HepG2 (cell line): ENCODE measurements at regions not wholly inside any gene's neighbourhood (a gene's known extent, or its start where the extent isn't known, plus 50 kb on each side); places are given as distances from the start of the nearest gene placed in this dataset.

Experiments used
- ATAC-seq: fragments of 200-7000 bp; cut with Tn5 transposase; 3 replicates; pipeline ENCODE4 v1.9.1; 2020; ENCODE audit warnings: mild to moderate bottlenecking, moderate library complexity
- BruUV-seq: library from RNA; stranded (reverse); fragments of 400-500 nt; replicated peaks from 2 replicates; lab custom pipeline; 2021; lab: Mats Ljungman, UMichigan
- CTCF ChIA-PET: fragments of 300-600 bp; formaldehyde crosslinking; extraction: SDS; loops from one replicate; lab custom pipeline; 2021; ENCODE audit warnings: low total read pairs, inconsistent platforms, low intra/inter-chr PET ratio; lab: Yijun Ruan, JAX
- POLR2A ChIA-PET: fragments of 350-600 bp; sonication (Branson Sonifier 250); formaldehyde crosslinking; loops from one replicate; lab custom pipeline; 2020; ENCODE audit warnings: antibody characterized with exemption, inconsistent platforms; lab: Yijun Ruan, JAX
- DNase-seq: peaks from one replicate; pipeline ENCODE4 v3.0.0-alpha.2; 2015; ENCODE audit warnings: low spot score
- FAIRE-seq: peaks from 3 replicates; lab custom pipeline; 2011; peaks lifted over from hg19 to GRCh38; lab: Jason Lieb, UNC
- H2AFZ ChIP-seq: one replicate; pipeline ENCODE4 v1.6.1; 2011; ENCODE audit warnings: low read length, inconsistent platforms
- H3K27ac ChIP-seq: fragments of 300-600 bp; 3 replicates; pipeline ENCODE4 v1.8.0; 2011; ENCODE audit warnings: mixed run types, mild to moderate bottlenecking, mixed read lengths, low read length, inconsistent platforms; ENCODE audit not compliant: insufficient read depth; ENCODE audit errors: extremely low read length
- H3K27me3 ChIP-seq, 2 experiments: fragments of 200-600 bp in 1 of 2; 2 replicates in 1 of 2; 3 replicates in 1 of 2; pipeline versions ENCODE4 v1.6.0 to v1.8.0; 2011; ENCODE audit warnings: low read length in 2 of 2, mild to moderate bottlenecking in 2 of 2, moderate library complexity in 2 of 2, inconsistent platforms in 1 of 2; ENCODE audit not compliant: insufficient read depth in 2 of 2, control insufficient read depth in 1 of 2
- H3K36me3 ChIP-seq, 2 experiments: fragments of 200-600 bp in 1 of 2; replicated peaks in 1 of 2; 2 replicates in 1 of 2; 3 replicates in 1 of 2; pipeline versions ENCODE4 v1.5.1 to v1.8.0; 2011; ENCODE audit warnings: low read length in 2 of 2, inconsistent platforms in 1 of 2; ENCODE audit not compliant: insufficient read depth in 2 of 2, control insufficient read depth in 1 of 2
- H3K4me1 ChIP-seq: 2 replicates; pipeline ENCODE4 v1.5.1; 2012; ENCODE audit warnings: low read length, inconsistent platforms; ENCODE audit not compliant: insufficient read depth
- H3K4me2 ChIP-seq: 2 replicates; pipeline ENCODE4 v1.6.0; 2011; ENCODE audit warnings: low read depth, low read length, inconsistent platforms
- H3K4me3 ChIP-seq, 3 experiments: fragments of 200-600 bp in 1 of 3; sonication (generic), shearing (Covaris generic) in 1 of 3; replicated peaks in 1 of 3; 2 replicates each; pipeline ENCODE4 v1.5.1; 2011 to 2016; ENCODE audit warnings: low read length in 3 of 3, inconsistent platforms in 2 of 3, low read depth in 2 of 3, mild to moderate bottlenecking in 2 of 3, control low read depth in 1 of 3, mixed read lengths in 1 of 3; ENCODE audit not compliant: insufficient read depth in 1 of 3
- H3K79me2 ChIP-seq: one replicate; pipeline ENCODE4 v1.6.1; 2011; ENCODE audit warnings: low read length, inconsistent platforms; ENCODE audit not compliant: insufficient read depth
- H3K9ac ChIP-seq: 2 replicates; pipeline ENCODE4 v1.6.0; 2011; ENCODE audit warnings: mild to moderate bottlenecking, low read depth, low read length, inconsistent platforms; ENCODE audit not compliant: insufficient read depth
- H3K9me3 ChIP-seq: 2 replicates; pipeline ENCODE4 v1.5.1; 2012; ENCODE audit warnings: mild to moderate bottlenecking, low read length
- H4K20me1 ChIP-seq: 2 replicates; pipeline ENCODE4 v1.6.0; 2011; ENCODE audit warnings: inconsistent platforms, mild to moderate bottlenecking, low read length, moderate library complexity; ENCODE audit not compliant: insufficient read depth
- ATAD3A ChIP-seq: sonication (generic); formaldehyde crosslinking; IDR thresholded peaks from 2 replicates; pipeline ENCODE4 v1.4.0; 2020; ENCODE audit warnings: missing genetic modification reagents
- CHCHD3 ChIP-seq: sonication (generic); formaldehyde crosslinking; IDR thresholded peaks from 2 replicates; pipeline ENCODE4 v1.8.0; 2022; ENCODE audit warnings: mild to moderate bottlenecking, missing genetic modification reagents, moderate library complexity
- EEA1 ChIP-seq: sonication (generic); formaldehyde crosslinking; IDR thresholded peaks from 2 replicates; pipeline ENCODE4 v1.5.1; 2020; ENCODE audit warnings: mild to moderate bottlenecking, missing genetic modification reagents, borderline replicate concordance
- FIP1L1 ChIP-seq: fragments of 200-400 bp; formaldehyde crosslinking; IDR thresholded peaks from 2 replicates; pipeline ENCODE4 v1.6.1; 2018; ENCODE audit warnings: low read depth, mild to moderate bottlenecking, low read length, moderate library complexity, borderline replicate concordance; ENCODE audit not compliant: insufficient read depth
- GATA4 ChIP-seq: sonication (generic); IDR thresholded peaks from 2 replicates; pipeline ENCODE4 v1.6.1; 2016; ENCODE audit warnings: antibody characterized with exemption, low read depth, borderline replicate concordance
- KDM4B ChIP-seq: sonication (generic); formaldehyde crosslinking; IDR thresholded peaks from 2 replicates; pipeline ENCODE4 v1.4.0; 2020; ENCODE audit warnings: missing genetic modification reagents
- U2AF1 ChIP-seq: fragments of 200-400 bp; formaldehyde crosslinking; optimal IDR thresholded peaks from 2 replicates; pipeline ENCODE3; 2017; ENCODE audit warnings: mild to moderate bottlenecking, low read depth, low read length
- XBP1 ChIP-seq: sonication (generic); formaldehyde crosslinking; IDR thresholded peaks from 2 replicates; pipeline ENCODE4 v1.5.0; 2020; ENCODE audit warnings: missing genetic modification reagents
- ZNF337 ChIP-seq: sonication (generic); formaldehyde crosslinking; IDR thresholded peaks from 2 replicates; pipeline ENCODE4 v1.5.1; 2020; ENCODE audit warnings: missing genetic modification reagents, low read depth, mild to moderate bottlenecking, borderline replicate concordance
- ZNF33A ChIP-seq: sonication (generic); formaldehyde crosslinking; IDR thresholded peaks from 2 replicates; pipeline ENCODE4 v1.5.1; 2020; ENCODE audit warnings: missing genetic modification reagents, mild to moderate bottlenecking, moderate library complexity, borderline replicate concordance
- ZNF441 ChIP-seq: sonication (generic); formaldehyde crosslinking; IDR thresholded peaks from 2 replicates; pipeline ENCODE4 v1.7.0; 2021; ENCODE audit warnings: missing genetic modification reagents, borderline replicate concordance
- ZNF569 ChIP-seq: sonication (generic); formaldehyde crosslinking; IDR thresholded peaks from 2 replicates; pipeline ENCODE4 v1.5.0; 2020; ENCODE audit warnings: mild to moderate bottlenecking, missing genetic modification reagents, moderate library complexity, borderline replicate concordance
- ZNF713 ChIP-seq: sonication (generic); formaldehyde crosslinking; IDR thresholded peaks from 2 replicates; pipeline ENCODE4 v1.4.0; 2020; ENCODE audit warnings: mild to moderate bottlenecking, missing genetic modification reagents
- ZNF746 ChIP-seq: sonication (generic); formaldehyde crosslinking; IDR thresholded peaks from 2 replicates; pipeline ENCODE4 v1.8.0; 2022; ENCODE audit warnings: mild to moderate bottlenecking, missing genetic modification reagents
- ZNF75D ChIP-seq: sonication (generic); formaldehyde crosslinking; IDR thresholded peaks from 2 replicates; pipeline ENCODE4 v1.8.1; 2023; ENCODE audit warnings: missing genetic modification reagents, mild to moderate bottlenecking, borderline replicate concordance
- WGBS: methylation state at CpG from one replicate; pipeline ENCODE4 v1.1.6; 2017; ENCODE audit warnings: low lambda C conversion rate; 5-methylcytosine and 5-hydroxymethylcytosine counted together
- in situ Hi-C: cut with HindIII; loops from 2 replicates; pipeline ENCODE4 v1.10.0; 2017; ENCODE audit warnings: low pct_unique_long_range_greater_than_20kb; ENCODE audit not compliant: extremely low pct_ligation_motif_present
- intact Hi-C: fragments of 100-400 bp; cut with micrococcal nuclease; formaldehyde crosslinking; loops from one replicate; pipeline ENCODE4 v1.10.0; 2022; ENCODE audit not compliant: unreplicated experiment
- TF ChIP-seq, protein P1 (sequence below): sonication (generic); formaldehyde crosslinking; IDR thresholded peaks from 2 replicates; pipeline ENCODE4 v1.5.0; 2020; ENCODE audit warnings: missing genetic modification reagents
- TF ChIP-seq, protein P2 (sequence below): sonication (generic); formaldehyde crosslinking; IDR thresholded peaks from 2 replicates; pipeline ENCODE4 v1.8.1; 2023; ENCODE audit warnings: missing genetic modification reagents, mild to moderate bottlenecking, borderline replicate concordance
- TF ChIP-seq, protein P3 (sequence below): sonication (generic); formaldehyde crosslinking; IDR thresholded peaks from 2 replicates; pipeline ENCODE4 v1.5.0; 2020; ENCODE audit warnings: mild to moderate bottlenecking, missing genetic modification reagents, borderline replicate concordance
- TF ChIP-seq, protein P4 (sequence below): sonication (generic); formaldehyde crosslinking; IDR thresholded peaks from 2 replicates; pipeline ENCODE4 v1.4.0; 2020; ENCODE audit warnings: missing genetic modification reagents, borderline replicate concordance

- no peak for FAIRE-seq
- no TSS peak for BruUV-seq
- no peak overlapping the region for H3K9ac ChIP-seq
- intact Hi-C loops (no loop called here), in situ Hi-C loops (no loop called here)
- no peak for ATAC-seq
- TF ChIP-seq, protein P1, sequence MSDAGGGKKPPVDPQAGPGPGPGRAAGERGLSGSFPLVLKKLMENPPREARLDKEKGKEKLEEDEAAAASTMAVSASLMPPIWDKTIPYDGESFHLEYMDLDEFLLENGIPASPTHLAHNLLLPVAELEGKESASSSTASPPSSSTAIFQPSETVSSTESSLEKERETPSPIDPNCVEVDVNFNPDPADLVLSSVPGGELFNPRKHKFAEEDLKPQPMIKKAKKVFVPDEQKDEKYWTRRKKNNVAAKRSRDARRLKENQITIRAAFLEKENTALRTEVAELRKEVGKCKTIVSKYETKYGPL (CRISPR knock-in tag): no peak
- TF ChIP-seq U2AF1 (no peak), ZNF337 (CRISPR knock-in tag) (no peak), ATAD3A (CRISPR knock-in tag) (no peak), XBP1 (CRISPR knock-in tag) (no peak), ZNF75D (no peak), ZNF441 (no peak), ZNF713 (CRISPR knock-in tag) (no peak), ZNF746 (CRISPR knock-in tag) (no peak), ZNF569 (no peak), KDM4B (CRISPR knock-in tag) (no peak), CHCHD3 (CRISPR knock-in tag) (no peak), ZNF33A (CRISPR knock-in tag) (no peak), FIP1L1 (no peak), EEA1 (CRISPR knock-in tag) (no peak), GATA4 (no peak)
- TF ChIP-seq, protein P2, sequence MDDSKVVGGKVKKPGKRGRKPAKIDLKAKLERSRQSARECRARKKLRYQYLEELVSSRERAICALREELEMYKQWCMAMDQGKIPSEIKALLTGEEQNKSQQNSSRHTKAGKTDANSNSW (CRISPR knock-in tag): no peak
- TF ChIP-seq, protein P3, sequence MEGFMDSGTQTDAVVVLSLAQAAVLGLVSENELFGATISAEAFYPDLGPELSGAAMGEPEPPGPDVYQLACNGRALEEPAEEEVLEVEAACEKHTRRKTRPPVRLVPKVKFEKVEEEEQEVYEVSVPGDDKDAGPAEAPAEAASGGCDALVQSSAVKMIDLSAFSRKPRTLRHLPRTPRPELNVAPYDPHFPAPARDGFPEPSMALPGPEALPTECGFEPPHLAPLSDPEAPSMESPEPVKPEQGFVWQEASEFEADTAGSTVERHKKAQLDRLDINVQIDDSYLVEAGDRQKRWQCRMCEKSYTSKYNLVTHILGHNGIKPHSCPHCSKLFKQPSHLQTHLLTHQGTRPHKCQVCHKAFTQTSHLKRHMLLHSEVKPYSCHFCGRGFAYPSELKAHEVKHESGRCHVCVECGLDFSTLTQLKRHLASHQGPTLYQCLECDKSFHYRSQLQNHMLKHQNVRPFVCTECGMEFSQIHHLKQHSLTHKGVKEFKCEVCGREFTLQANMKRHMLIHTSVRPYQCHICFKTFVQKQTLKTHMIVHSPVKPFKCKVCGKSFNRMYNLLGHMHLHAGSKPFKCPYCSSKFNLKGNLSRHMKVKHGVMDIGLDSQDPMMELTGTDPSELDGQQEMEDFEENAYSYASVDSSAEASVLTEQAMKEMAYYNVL (CRISPR knock-in tag): no peak
- TF ChIP-seq, protein P4, sequence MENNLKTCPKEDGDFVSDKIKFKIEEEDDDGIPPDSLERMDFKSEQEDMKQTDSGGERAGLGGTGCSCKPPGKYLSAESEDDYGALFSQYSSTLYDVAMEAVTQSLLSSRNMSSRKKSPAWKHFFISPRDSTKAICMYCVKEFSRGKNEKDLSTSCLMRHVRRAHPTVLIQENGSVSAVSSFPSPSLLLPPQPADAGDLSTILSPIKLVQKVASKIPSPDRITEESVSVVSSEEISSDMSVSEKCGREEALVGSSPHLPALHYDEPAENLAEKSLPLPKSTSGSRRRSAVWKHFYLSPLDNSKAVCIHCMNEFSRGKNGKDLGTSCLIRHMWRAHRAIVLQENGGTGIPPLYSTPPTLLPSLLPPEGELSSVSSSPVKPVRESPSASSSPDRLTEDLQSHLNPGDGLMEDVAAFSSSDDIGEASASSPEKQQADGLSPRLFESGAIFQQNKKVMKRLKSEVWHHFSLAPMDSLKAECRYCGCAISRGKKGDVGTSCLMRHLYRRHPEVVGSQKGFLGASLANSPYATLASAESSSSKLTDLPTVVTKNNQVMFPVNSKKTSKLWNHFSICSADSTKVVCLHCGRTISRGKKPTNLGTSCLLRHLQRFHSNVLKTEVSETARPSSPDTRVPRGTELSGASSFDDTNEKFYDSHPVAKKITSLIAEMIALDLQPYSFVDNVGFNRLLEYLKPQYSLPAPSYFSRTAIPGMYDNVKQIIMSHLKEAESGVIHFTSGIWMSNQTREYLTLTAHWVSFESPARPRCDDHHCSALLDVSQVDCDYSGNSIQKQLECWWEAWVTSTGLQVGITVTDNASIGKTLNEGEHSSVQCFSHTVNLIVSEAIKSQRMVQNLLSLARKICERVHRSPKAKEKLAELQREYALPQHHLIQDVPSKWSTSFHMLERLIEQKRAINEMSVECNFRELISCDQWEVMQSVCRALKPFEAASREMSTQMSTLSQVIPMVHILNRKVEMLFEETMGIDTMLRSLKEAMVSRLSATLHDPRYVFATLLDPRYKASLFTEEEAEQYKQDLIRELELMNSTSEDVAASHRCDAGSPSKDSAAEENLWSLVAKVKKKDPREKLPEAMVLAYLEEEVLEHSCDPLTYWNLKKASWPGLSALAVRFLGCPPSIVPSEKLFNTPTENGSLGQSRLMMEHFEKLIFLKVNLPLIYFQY (CRISPR knock-in tag): no peak
- no peak overlapping the region for H3K4me3 ChIP-seq
- H3K4me2 ChIP-seq: no peak overlapping the region
- ChIA-PET CTCF (no interaction called here), POLR2A (no interaction called here)
- H3K27ac ChIP-seq: no peak overlapping the region
- no peak overlapping the region for H2AFZ ChIP-seq
- no peaks in the 10 kb centered on the region for H4K20me1 ChIP-seq
- no peak for DNase-seq
- WGBS: 17% methylated on average over 2 of the region's 2 CpGs
- no peaks in the 10 kb centered on the region for H3K36me3 ChIP-seq
- H3K79me2 ChIP-seq: no peaks in the 10 kb centered on the region
- no peaks in the 10 kb centered on the region; a peak in 1 of 5 replicates for H3K27me3 ChIP-seq
- H3K9me3 ChIP-seq: no peaks in the 10 kb centered on the region
- no peaks in the 10 kb centered on the region for H3K4me1 ChIP-seq
These were observed 353.3 kb upstream of the ZMIZ1 start for GRCh38 chr10:78715435-78715834.
